ENCODE measurements at regions not wholly inside any gene's neighbourhood (a gene's known extent, or its start where the extent isn't known, plus 50 kb on each side); places are given as distances from the start of the nearest gene placed in this dataset.
"Not testable (repeated sequence)": the region's sequence is repeated elsewhere in the genome, so short reads cannot be mapped to it uniquely, and the experiment has no call there.

- Histone ChIP-seq H3K36me3 (no peaks in the 10 kb centered on the region), H3K9me3 (no peaks in the 10 kb centered on the region), H3K27me3 (no peaks in the 10 kb centered on the region), H3K4me1 (no peaks in the 10 kb centered on the region), H3K27ac (no peak overlapping the region), H3K4me3 (no peak overlapping the region)
- intact Hi-C loops (cut with DNase I; ENCODE audit: low total_unique reads), result no loop called here
- TF ChIP-seq POLR2A (IDR thresholded peaks at IDR 0.05), result no peak
- no peak for TF ChIP-seq CTCF (IDR thresholded peaks at IDR 0.05)
- no peak for DNase-seq
Observed at GRCh38 chr5:32951003-32951402, 239.9 kb downstream of the NPR3 start.

DNA sequence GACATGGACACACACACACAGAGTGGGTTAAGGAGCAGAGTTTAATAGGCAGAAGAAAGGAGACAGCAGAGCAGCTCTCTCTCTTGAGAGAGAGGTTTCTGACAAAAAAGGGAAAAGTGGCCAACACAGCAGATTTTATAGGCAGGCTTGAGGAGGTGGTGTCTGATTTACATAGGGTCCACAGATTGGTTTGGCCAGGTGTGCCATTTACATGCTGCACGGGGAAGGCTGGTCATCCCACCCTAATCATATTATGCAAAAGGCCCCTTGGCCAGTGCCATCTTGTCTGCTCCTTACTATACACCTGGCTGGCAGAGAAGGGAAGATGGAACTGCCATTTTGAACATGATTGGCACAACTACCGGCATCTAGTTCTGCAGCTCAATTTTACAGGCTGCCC lies 240.8 kb downstream of the NPR3 start:
- Histone ChIP-seq H3K4me1 (no peaks in the 10 kb centered on the region), H3K4me3 (no peak overlapping the region), H3K9me3 (no peaks in the 10 kb centered on the region), H3K27me3 (no peaks in the 10 kb centered on the region), H3K27ac (no peak overlapping the region), H3K36me3 (no peaks in the 10 kb centered on the region)
- no peak for DNase-seq
- TF ChIP-seq CTCF (IDR thresholded peaks at IDR 0.05) (no peak), POLR2A (IDR thresholded peaks at IDR 0.05) (no peak)
- intact Hi-C loops (cut with DNase I; ENCODE audit: low total_unique reads), result no loop called here

GRCh38 chr5:32952421-32952820 lies 241.3 kb downstream of the NPR3 start:
- H3K4me3 ChIP-seq, result not testable (repeated sequence)

GRCh38 chr5:32953694-32954093 lies 242.6 kb downstream of the NPR3 start:
- Histone ChIP-seq H3K4me3 (no peak overlapping the region), H3K9me3 (no peaks in the 10 kb centered on the region), H3K27ac (no peak overlapping the region), H3K4me1 (no peaks in the 10 kb centered on the region), H3K36me3 (no peaks in the 10 kb centered on the region), H3K27me3 (no peaks in the 10 kb centered on the region)
- TF ChIP-seq POLR2A (IDR thresholded peaks at IDR 0.05) (no peak), CTCF (IDR thresholded peaks at IDR 0.05) (no peak)
- no peak for DNase-seq
- intact Hi-C loops (cut with DNase I; ENCODE audit: low total_unique reads), result no loop called here

More at GRCh38 chr5:32952421-32952820, 241.3 kb downstream of the NPR3 start:
- H3K27ac ChIP-seq; DNase-seq; H3K36me3 ChIP-seq; H3K4me1 ChIP-seq; intact Hi-C loops (cut with DNase I; ENCODE audit: low total_unique reads); H3K27me3 ChIP-seq; H3K9me3 ChIP-seq: not testable (repeated sequence)

DNA sequence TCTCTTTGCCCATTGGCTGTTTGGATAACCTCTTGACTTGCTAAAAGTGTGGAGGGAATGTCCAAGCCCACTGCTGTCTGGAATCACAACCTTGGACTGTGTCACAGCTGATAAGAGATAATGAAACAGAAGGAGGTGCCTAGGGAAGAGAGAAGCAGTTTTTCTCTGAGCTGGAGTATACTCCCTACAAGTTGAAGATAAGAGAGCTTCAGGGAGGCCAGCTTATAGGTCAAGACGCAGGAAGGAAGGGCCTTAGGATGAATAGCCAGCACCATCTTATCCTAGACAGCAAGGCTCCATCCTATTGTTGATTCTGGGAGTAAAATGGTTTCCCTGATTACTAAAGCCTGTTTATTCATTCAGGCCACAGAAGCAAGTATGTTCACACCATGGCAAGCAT lies 244.7 kb downstream of the NPR3 start:
- intact Hi-C loops (cut with DNase I; ENCODE audit: low total_unique reads), result no loop called here
- Histone ChIP-seq H3K36me3 (no peaks in the 10 kb centered on the region), H3K4me1 (no peaks in the 10 kb centered on the region), H3K9me3 (no peaks in the 10 kb centered on the region), H3K27me3 (no peaks in the 10 kb centered on the region), H3K4me3 (no peak overlapping the region), H3K27ac (no peak overlapping the region)
- DNase-seq, result no peak
- TF ChIP-seq CTCF (IDR thresholded peaks at IDR 0.05), result no peak
- TF ChIP-seq POLR2A (IDR thresholded peaks at IDR 0.05), result no peak

- no peak for TF ChIP-seq POLR2A (IDR thresholded peaks at IDR 0.05)
- TF ChIP-seq CTCF (IDR thresholded peaks at IDR 0.05), result no peak
- intact Hi-C loops (cut with DNase I; ENCODE audit: low total_unique reads), result no loop called here
- H3K36me3 ChIP-seq, result no peaks in the 10 kb centered on the region
- H3K9me3 ChIP-seq, result no peaks in the 10 kb centered on the region
- H3K4me1 ChIP-seq, result no peaks in the 10 kb centered on the region
- no peaks in the 10 kb centered on the region for H3K27me3 ChIP-seq
- H3K4me3 ChIP-seq, result no peak overlapping the region
- no peak for DNase-seq
- no peak overlapping the region for H3K27ac ChIP-seq
Observed at GRCh38 chr5:32960340-32961058, 249.4 kb downstream of the NPR3 start.

Measured in uterus (tissue), 3 donors.